ENCODE measurements at regions not wholly inside any gene's neighbourhood (a gene's known extent, or its start where the extent isn't known, plus 50 kb on each side); places are given as distances from the start of the nearest gene placed in this dataset.

DNA sequence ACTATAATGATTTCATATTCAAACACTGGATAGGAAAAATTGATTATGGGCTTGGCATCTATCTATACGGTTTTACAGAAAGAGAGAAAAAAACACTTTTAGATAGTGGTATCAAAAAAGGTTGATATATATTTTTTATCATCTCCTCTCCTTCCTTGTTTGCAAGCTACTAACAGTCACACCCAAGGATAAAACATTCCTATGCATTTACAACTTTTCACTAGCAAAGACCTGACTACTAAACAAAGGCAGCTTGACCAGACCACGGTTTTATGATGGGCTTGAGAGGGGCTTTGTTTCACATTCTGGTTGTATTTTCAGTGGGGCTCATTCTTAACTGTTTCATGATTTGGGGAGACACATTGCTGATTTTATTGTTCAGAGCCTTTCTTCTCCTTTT, 477.6 kb upstream of the CITED2 start:
- no peaks in the 10 kb centered on the region for H3K9me3 ChIP-seq (replicated peaks in 1 of 3)
- TF ChIP-seq POLR2A (IDR thresholded peaks at IDR 0.05): no peak
- no peak for TF ChIP-seq CTCF (IDR thresholded peaks at IDR 0.05)
- intact Hi-C loops (cut with DNase I): no loop called here
- no peaks in the 10 kb centered on the region for H3K27me3 ChIP-seq
- no peak for DNase-seq
- H3K4me1 ChIP-seq (replicated peaks in 1 of 2): peaks cover 0 to 9% of the 10 kb centered on the region in 2 donors
- no peak overlapping the region for H3K27ac ChIP-seq
- H3K36me3 ChIP-seq (replicated peaks in 1 of 2): no peaks in the 10 kb centered on the region
- WGBS, 4 donors: 72 to 77% (median 74%) methylated on average over 2 of the region's 2 CpGs
- H3K4me3 ChIP-seq: no peak overlapping the region

DNA sequence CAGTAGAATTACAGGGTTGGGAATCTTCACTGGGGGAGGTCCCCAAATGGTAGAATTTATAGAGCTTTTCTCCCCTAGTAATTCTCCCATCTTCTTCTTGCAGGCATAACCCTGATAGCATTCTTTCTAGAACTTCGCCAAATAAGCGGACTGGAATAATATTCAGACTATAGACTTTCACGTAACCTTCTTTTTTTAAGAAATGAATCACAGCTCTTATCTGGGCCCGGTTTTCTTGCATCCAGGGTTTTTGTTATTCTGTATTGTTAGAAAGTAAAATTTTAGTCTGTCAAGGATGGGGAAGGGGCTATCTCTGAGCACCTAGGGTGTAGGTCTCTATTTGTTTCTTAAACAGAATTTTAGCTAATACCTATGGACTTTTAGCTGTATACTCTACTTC, 476.8 kb upstream of the CITED2 start:
- H3K4me3 ChIP-seq: no peak overlapping the region
- no peaks in the 10 kb centered on the region for H3K36me3 ChIP-seq (replicated peaks in 1 of 2)
- TF ChIP-seq CTCF (IDR thresholded peaks at IDR 0.05): no peak
- 21 to 48% (median 26%) methylated on average over 4 of the region's 4 CpGs for WGBS, 4 donors
- H3K4me1 ChIP-seq (replicated peaks in 1 of 2): peaks cover 0 to 9% of the 10 kb centered on the region in 2 donors
- no peaks in the 10 kb centered on the region for H3K9me3 ChIP-seq (replicated peaks in 1 of 3)
- intact Hi-C loops (cut with DNase I): no loop called here
- DNase-seq: no peak
- no peak overlapping the region for H3K27ac ChIP-seq
- H3K27me3 ChIP-seq: no peaks in the 10 kb centered on the region

DNA sequence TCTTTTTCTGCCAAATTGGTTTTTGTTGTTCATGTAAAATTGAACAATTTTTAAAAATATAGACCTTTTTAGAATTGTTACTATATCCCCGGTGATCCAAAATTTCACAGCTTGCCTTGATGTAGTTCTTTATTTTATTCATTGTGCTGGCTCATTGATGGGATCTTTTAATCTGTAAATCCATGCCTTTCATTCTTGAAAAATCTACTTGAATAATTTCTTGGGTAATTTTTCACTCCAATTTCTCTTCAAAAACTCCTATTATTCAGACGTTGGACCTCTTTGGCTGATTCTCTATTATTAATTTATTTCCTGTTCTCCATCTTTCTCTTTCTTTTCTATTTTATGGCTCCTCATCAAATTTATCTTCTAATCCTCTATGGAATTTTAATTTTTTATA, 476.1 kb upstream of the CITED2 start:
- no peaks in the 10 kb centered on the region for H3K36me3 ChIP-seq (replicated peaks in 1 of 2)
- no peak overlapping the region for H3K27ac ChIP-seq
- TF ChIP-seq CTCF (IDR thresholded peaks at IDR 0.05): no peak
- no peak for TF ChIP-seq POLR2A (IDR thresholded peaks at IDR 0.05)
- H3K4me3 ChIP-seq: no peak overlapping the region
- H3K4me1 ChIP-seq (replicated peaks in 1 of 2): peaks cover 0 to 2% of the 10 kb centered on the region in 2 donors
- intact Hi-C loops (cut with DNase I): no loop called here
- H3K27me3 ChIP-seq: no peaks in the 10 kb centered on the region
- H3K9me3 ChIP-seq (replicated peaks in 1 of 3): no peaks in the 10 kb centered on the region
- no peak for DNase-seq
- 86 to 95% (median 92%) methylated on average over 2 of the region's 2 CpGs for WGBS, 4 donors

DNA sequence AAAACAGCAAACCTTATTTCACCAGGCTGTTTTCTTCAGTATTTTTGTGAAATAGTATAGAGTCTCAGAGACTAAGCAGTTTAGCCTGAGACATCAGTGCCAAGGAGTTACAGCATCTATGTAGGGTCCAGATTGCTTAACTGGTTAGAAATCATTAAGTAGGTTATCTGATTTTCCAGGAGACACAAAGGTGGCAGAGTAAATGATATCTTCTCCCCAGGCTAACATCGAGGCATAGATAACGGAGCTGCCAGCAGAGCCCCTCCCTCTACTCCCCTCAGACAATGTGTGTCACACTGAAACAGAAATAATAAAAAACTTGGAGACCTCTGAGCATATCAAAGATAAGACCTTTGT, 473.0 kb upstream of the CITED2 start:
- H3K4me3 ChIP-seq: no peak overlapping the region
- no peaks in the 10 kb centered on the region for H3K9me3 ChIP-seq (replicated peaks in 1 of 3)
- H3K27ac ChIP-seq: no peak overlapping the region
- DNase-seq: no peak
- no peaks in the 10 kb centered on the region for H3K27me3 ChIP-seq
- H3K36me3 ChIP-seq (replicated peaks in 1 of 2): no peaks in the 10 kb centered on the region
- intact Hi-C loops (cut with DNase I): no loop called here
- 3 to 10% (median 8%) methylated on average over 2 of the region's 2 CpGs for WGBS, 4 donors
- no peak for TF ChIP-seq CTCF (IDR thresholded peaks at IDR 0.05)
- no peak for TF ChIP-seq POLR2A (IDR thresholded peaks at IDR 0.05)
- H3K4me1 ChIP-seq (replicated peaks in 1 of 2): no peaks in the 10 kb centered on the region
